GM18499 (cell line): ENCODE measurements at regions not wholly inside any gene's neighbourhood (a gene's known extent, or its start where the extent isn't known, plus 50 kb on each side); places are given as distances from the start of the nearest gene placed in this dataset.

Experiments used
- ATAC-seq: cut with Tn5 transposase; IDR thresholded peaks from one replicate; pipeline ENCODE4 v1.9.1; 2021; ENCODE audit warnings: moderate number of reproducible peaks; ENCODE audit not compliant: insufficient read depth, unreplicated experiment

GRCh38 chr22:48135592-48135991 lies 1373.1 kb downstream of the TBC1D22A start:
- no peak for ATAC-seq

- ATAC-seq: no peak
These were observed 1363.0 kb downstream of the TBC1D22A start for GRCh38 chr22:48125416-48125815.

GRCh38 chr22:48121984-48122383 lies 1359.5 kb downstream of the TBC1D22A start:
- no peak for ATAC-seq

- no peak for ATAC-seq
These were observed 1356.2 kb downstream of the TBC1D22A start for GRCh38 chr22:48118654-48119053.

DNA sequence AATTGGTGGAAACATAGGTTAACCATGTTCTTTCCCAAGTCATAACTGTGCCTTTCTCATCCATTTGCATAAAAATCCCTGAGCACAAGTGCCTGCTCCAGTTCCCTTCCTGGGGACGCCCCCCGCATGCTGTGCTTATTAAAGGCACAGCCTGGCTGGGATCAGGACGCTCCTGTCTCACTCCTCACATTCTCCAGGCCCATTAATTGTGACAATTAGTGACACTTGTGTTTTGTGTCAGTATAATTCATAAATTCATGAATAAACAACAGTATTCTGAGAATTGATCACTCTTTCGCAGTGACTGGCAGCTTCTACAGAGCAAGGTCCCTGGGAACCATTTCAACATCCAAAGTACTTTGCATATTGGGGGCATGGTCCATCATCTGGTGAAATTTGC lies 1354.4 kb downstream of the TBC1D22A start:
- no peak for ATAC-seq

DNA sequence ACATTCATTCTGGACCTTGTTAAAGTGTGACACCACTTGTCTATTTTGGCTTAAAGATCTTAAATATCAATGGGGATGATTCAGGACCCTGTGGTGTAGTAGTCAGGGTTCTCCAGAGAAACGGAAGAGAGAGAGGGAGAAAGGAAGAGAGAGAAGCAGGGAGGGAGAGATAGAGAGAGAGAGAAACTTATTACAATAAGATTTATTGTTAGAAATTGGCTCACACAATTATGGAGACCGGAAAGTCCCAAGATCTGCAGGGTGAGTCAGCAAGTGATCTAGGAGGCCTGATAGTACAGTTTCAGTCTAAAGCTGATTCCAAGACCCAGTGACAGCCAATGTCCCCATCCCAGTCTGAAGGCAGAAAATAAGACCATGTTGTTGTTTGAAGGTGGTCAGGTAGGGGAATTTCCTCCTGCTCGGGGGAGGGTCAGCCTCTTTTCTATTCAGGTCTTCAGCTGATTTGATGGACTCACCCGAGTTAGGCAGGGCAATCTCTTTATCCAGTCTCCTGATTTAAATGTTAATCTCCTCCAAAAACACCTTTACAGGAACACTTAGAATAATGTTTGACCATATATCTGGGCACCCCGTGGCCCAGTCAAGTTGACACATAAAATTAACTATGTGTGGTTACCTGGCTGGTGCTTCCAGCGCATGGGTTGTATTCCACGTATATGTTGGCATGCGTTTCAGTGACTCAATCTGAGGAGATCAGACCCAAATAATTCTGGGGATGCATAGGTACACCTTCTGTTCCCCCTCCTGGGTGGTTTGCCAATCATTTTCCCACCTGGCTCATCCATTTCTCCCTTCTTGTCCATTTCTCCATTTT lies 1350.5 kb downstream of the TBC1D22A start:
- ATAC-seq: no peak

DNA sequence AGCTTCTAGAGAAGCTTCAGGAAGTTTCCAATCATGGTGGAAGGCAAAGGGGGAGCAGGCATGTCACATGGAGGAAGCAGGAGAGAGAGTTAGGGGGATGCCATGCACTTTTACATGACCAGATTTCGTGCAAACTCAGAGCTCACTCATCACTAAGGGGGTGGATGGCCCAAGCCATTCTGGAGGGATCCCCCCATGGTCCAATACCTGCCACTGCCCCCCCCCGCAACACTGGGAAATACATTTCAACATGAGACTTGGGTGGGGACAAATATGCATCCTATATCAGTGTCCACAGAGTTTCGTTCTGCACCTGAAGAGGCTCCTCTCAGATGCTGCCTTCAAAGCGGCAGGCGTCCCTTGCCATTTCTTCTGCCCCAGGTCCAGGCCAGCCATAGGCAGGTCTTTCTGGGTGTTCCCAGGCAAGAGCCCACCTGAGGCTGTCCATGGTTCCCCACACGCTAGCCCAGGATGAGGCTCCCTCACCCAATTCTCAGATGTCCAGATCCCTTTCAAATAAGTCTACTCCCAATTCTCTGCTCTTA lies 1344.3 kb downstream of the TBC1D22A start:
- ATAC-seq: no peak

- ATAC-seq: no peak
These were observed 1343.8 kb downstream of the TBC1D22A start for GRCh38 chr22:48106215-48106614.

DNA sequence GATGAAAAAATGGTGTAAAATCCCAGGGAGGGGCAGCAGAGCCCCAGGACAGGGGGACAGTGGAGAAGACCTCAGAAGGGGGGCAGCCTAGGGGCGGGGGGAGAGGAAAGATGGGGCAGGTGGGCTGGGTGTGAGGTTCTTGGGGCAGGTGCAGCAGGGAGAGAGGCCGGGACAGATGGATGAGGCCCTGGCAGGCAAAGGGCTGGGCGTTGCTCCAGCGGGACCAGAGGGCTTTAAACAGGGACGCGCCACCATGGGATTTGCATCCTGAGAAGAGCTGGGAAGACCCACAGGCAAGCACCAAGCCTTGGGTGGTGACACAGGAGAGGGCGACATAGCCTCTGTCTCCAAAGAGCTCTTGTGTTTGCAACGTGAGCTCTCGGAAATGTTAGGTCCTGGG lies 1342.8 kb downstream of the TBC1D22A start:
- no peak for ATAC-seq

DNA sequence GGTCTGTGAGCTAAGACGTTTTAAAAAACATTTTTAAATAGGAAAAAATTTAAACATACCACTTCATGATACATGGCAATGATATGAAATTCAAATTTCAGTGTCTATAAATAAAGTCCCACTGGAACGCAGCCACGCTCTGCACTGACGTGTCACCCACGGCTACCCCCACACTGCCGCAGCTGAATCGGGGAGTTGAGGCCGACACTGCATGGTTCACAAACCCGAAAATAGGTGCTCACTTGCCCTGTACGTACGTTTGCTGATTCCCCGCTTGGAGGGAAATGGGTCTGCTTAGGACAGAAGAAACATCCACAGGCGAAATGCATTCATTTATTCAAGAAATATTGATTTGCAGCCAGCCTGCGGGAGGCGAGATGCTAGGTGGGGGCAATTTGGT lies 1342.3 kb downstream of the TBC1D22A start:
- ATAC-seq: no peak

DNA sequence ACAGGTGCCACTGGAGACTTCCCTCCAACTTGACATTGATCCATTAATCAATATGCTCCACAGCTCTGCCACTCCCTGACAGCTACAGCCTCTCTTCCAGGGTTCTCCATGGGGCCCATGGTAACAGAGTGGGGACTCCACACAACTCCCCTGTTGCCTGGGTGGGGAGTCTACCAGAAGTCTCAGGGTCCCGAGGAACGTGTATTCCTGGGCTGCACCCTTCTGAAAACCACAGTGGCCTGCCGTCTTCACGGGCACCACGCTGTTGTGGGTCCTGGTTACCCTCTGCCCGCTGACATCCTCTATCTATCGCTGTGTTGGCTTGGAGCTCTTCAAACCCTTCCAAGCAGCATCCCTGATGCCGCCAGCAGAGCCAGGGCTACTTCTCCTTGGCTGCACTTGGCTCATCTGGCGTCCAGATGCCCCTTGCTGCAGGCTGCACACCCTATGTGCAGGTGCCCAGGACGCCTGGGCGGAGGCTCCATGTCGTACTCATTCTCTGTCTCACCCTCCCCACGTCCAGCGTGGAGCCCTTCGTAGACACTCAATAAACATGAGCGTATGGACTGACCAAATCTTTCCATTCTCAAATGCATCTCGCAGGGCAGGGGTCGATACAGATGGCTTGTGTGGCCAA lies 1341.8 kb downstream of the TBC1D22A start:
- no peak for ATAC-seq

DNA sequence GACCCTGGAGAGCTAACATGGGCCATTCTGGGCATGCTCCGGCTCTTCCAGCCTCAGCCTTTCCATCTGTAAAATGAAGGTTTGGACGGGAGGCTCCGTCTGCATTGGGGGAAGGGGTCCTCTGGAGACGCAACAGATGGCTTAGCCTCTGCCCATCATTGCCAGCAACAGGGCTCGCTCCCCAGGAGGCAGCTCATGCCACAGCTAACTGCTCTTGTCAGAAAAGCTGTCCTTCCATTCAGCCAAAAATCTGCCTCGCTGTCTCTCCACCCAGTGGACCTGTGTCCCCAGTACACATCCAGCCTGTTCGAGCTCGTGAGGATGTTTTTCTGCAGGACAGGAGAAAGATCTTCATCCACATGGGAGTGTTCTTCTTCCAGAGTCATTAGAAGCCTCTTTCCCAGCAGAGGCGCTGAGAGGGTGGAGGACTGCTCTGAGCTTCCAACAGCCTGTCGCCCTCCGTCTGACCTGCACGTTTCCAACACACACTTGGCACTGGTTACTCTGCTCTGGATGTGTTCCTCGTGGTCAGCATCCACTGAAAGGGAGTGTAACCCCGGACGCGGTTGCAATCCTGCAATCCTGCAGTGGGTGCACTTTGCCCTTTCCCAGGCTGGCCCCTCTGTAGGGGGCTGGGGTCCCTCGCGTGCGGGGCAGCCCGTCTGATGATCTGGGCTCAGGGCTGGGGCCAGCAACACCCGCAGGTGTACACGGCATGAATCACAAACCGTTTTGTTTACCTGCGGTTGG lies 1340.9 kb downstream of the TBC1D22A start:
- ATAC-seq: no peak

- ATAC-seq: no peak
These were observed 1340.1 kb downstream of the TBC1D22A start for GRCh38 chr22:48102581-48102980.

DNA sequence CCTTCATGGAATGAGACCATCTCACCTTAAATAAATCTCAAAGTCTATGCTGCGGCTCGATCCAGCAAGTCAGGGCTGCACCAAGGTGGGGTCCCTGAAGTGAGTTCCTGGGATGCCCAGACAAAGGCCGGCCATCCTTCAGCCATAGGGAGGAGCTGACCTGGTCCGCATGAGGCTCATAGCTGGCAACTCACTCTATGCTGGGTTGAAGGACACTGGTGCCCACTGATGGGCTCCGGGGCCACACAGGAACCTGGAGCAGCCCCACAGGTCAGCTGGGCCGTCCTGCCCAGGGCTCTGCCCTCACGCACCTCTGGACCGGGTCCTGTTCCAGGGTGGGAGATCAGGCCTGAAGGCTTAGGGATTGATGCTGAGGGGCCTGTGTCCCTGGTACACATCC lies 1339.3 kb downstream of the TBC1D22A start:
- no peak for ATAC-seq

DNA sequence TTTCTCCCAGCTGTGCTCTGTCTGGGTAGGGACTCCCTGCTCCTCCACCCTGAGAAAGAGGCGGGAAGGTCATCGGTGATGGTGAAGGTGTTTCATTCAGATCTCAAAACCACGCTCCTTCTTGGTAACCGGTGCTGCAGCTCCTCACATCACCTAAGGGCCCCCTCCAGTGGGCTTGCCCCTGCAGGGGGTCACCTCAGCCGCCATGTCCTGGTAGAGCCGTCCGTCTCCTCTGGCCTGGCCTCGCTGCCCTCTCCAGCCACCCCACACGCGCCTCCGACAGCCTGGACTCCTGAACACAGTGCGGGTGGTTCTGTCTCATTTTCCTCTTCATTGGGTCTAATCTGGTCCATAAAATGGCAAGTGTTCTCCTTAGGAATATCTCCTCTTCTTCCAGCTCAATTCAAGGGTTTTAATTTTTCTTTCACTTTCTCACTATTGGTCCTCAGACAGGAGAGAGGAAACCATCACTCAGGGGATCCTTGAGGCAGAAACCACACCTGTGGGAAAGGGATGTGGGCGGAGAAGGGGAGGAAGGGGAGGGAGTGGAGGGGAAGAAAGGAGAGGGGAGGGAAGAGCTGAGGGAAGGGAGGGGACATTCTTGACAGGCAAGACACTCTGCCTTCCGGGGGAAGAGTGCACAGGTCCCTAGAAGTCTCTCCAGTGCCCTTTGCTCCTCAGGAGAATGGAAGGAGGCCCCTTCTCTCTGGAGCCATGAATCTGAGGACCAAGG lies 1338.4 kb downstream of the TBC1D22A start:
- no peak for ATAC-seq

GRCh38 chr22:48099671-48100070 lies 1337.2 kb downstream of the TBC1D22A start:
- ATAC-seq: no peak

- no peak for ATAC-seq
These were observed 1336.8 kb downstream of the TBC1D22A start for GRCh38 chr22:48099251-48099650.

GRCh38 chr22:48098921-48099245 lies 1336.4 kb downstream of the TBC1D22A start:
- ATAC-seq: no peak

DNA sequence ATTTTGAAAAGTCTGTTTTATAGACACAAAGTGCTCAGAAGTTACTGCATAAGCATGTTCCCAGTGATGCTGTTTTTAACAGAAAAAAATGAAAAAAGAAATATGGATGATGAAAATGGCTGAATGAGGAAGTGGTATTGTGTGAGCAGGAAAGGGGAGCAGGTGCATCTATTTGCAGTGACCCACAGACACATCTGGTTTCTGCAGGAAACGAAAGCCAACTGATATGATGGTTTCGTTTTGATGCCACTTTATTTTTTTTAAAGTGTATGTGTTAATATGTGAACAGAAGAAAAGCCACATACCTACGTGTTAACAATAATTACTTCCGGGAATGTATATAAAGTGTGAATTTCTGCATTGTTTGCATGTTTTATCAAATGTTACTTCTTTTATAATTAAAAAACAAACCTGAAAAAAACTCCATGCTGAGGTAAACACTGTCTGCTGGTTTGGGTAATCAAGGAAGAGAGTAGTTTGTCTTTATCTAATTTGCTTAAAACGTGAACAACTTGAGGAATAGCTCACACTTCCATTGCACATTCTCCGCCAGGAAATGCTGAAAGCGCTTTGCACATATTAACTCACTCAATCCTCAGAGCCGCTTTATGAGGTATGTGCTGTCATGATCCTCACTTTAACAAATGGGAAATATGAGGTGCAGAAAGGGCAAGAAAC lies 1335.9 kb downstream of the TBC1D22A start:
- ATAC-seq: peak; percentile 60

- ATAC-seq: no peak
These were observed 1335.3 kb downstream of the TBC1D22A start for GRCh38 chr22:48097723-48098122.
